IMR-90 (cell line): ENCODE measurements at regions not wholly inside any gene's neighbourhood (a gene's known extent, or its start where the extent isn't known, plus 50 kb on each side); places are given as distances from the start of the nearest gene placed in this dataset.

ENCODE experiments used
- ATAC-seq: fragments of 200-7000 bp; cut with Tn5 transposase; 2 replicates; pipeline ENCODE4 v1.9.1; 2020; ENCODE audit warnings: low read depth, mild to moderate bottlenecking, moderate library complexity
- BruUV-seq: library from RNA; stranded (reverse); fragments of 400-500 nt; replicated peaks from 2 replicates; lab custom pipeline; 2021; lab: Mats Ljungman, UMichigan
- CTCF ChIA-PET: fragments of 300-600 bp; formaldehyde crosslinking; extraction: SDS; loops from one replicate; lab custom pipeline; 2021; ENCODE audit warnings: antibody characterized with exemption; lab: Yijun Ruan, JAX
- POLR2A ChIA-PET: fragments of 300-600 bp; sonication (Branson Sonifier 250); formaldehyde crosslinking; loops from one replicate; lab custom pipeline; 2022; ENCODE audit warnings: antibody characterized with exemption; ENCODE audit not compliant: unreplicated experiment; lab: Charles Lee
- DNase-seq: peaks from one replicate; pipeline ENCODE4 v3.0.0; 2013
- H2AFZ ChIP-seq: replicated peaks from 2 replicates; pipeline ENCODE3; 2013; ENCODE audit warnings: low read length, mild to moderate bottlenecking; ENCODE audit not compliant: poor library complexity
- H2AK5ac ChIP-seq: 2 replicates; pipeline ENCODE4 v1.6.1; 2013; ENCODE audit warnings: low read depth, low read length, inconsistent platforms
- H2AK9ac ChIP-seq: replicated peaks from 2 replicates; pipeline ENCODE3; 2013; ENCODE audit warnings: mild to moderate bottlenecking, low read depth, low read length, moderate library complexity; ENCODE audit not compliant: poor library complexity
- H2BK120ac ChIP-seq: 2 replicates; pipeline ENCODE4 v1.6.1; 2013; ENCODE audit warnings: low read depth, low read length, inconsistent platforms
- H2BK15ac ChIP-seq: 3 replicates; pipeline ENCODE4 v1.6.1; 2013; ENCODE audit warnings: low read depth, low read length, inconsistent platforms
- H2BK20ac ChIP-seq: 2 replicates; pipeline ENCODE4 v1.6.1; 2013; ENCODE audit warnings: low read depth, mild to moderate bottlenecking, inconsistent platforms, low read length, moderate library complexity
- H2BK5ac ChIP-seq: 2 replicates; pipeline ENCODE4 v1.6.1; 2013; ENCODE audit warnings: mild to moderate bottlenecking, low read depth, low read length, inconsistent platforms; ENCODE audit not compliant: poor library complexity, severe bottlenecking
- H3K14ac ChIP-seq: replicated peaks from 2 replicates; pipeline ENCODE4 v1.6.1; 2013; ENCODE audit warnings: low read depth, low read length, inconsistent platforms
- H3K18ac ChIP-seq: 2 replicates; pipeline ENCODE4 v1.6.1; 2013; ENCODE audit warnings: low read depth, low read length, control low read depth
- H3K23ac ChIP-seq: 2 replicates; pipeline ENCODE4 v1.6.1; 2013; ENCODE audit warnings: low read depth, low read length, inconsistent platforms
- H3K27ac ChIP-seq: 2 replicates; pipeline ENCODE4 v1.5.1; 2013; ENCODE audit warnings: mild to moderate bottlenecking, control low read depth, low read length; ENCODE audit not compliant: insufficient read depth
- H3K27me3 ChIP-seq: 2 replicates; pipeline ENCODE4 v1.6.1; 2013; ENCODE audit warnings: low read length; ENCODE audit not compliant: control insufficient read depth, insufficient read depth
- H3K36me3 ChIP-seq: 2 replicates; pipeline ENCODE4 v1.6.1; 2013; ENCODE audit warnings: low read length, mixed read lengths; ENCODE audit not compliant: control insufficient read depth, insufficient read depth
- H3K4ac ChIP-seq: 2 replicates; pipeline ENCODE4 v1.6.1; 2013; ENCODE audit warnings: low read depth, low read length, inconsistent platforms
- H3K4me1 ChIP-seq: 2 replicates; pipeline ENCODE4 v1.6.1; 2013; ENCODE audit warnings: low read length, mixed read lengths; ENCODE audit not compliant: control insufficient read depth, insufficient read depth
- H3K4me2 ChIP-seq: 2 replicates; pipeline ENCODE4 v1.6.1; 2013; ENCODE audit warnings: low read depth, mild to moderate bottlenecking, control low read depth, low read length, moderate library complexity
- H3K4me3 ChIP-seq: 2 replicates; pipeline ENCODE4 v1.5.1; 2013; ENCODE audit warnings: low read depth, mild to moderate bottlenecking, control low read depth, low read length, moderate library complexity; ENCODE audit not compliant: insufficient read depth
- H3K56ac ChIP-seq: 2 replicates; pipeline ENCODE4 v1.6.1; 2013; ENCODE audit warnings: low read length, inconsistent platforms; ENCODE audit not compliant: insufficient read depth; ENCODE audit errors: extremely low read depth
- H3K79me1 ChIP-seq, 2 experiments: 2 replicates each; pipeline ENCODE4 v1.6.1; 2013; ENCODE audit warnings: low read length in 2 of 2, inconsistent platforms in 1 of 2, low read depth in 1 of 2
- H3K9ac ChIP-seq: 2 replicates; pipeline ENCODE4 v1.6.1; 2013; ENCODE audit warnings: low read depth, low read length, control low read depth
- H3K9me1 ChIP-seq: 2 replicates; pipeline ENCODE4 v1.6.1; 2013; ENCODE audit warnings: low read length, inconsistent platforms; ENCODE audit not compliant: insufficient read depth
- H3K9me3 ChIP-seq: 2 replicates; pipeline ENCODE4 v1.6.1; 2013; ENCODE audit warnings: low read length; ENCODE audit not compliant: control insufficient read depth, insufficient read depth
- H4K20me1 ChIP-seq: 2 replicates; pipeline ENCODE4 v1.6.1; 2013; ENCODE audit warnings: low read length, inconsistent platforms; ENCODE audit not compliant: insufficient read depth
- H4K5ac ChIP-seq: 2 replicates; pipeline ENCODE4 v1.6.1; 2013; ENCODE audit warnings: mild to moderate bottlenecking, low read depth, low read length, control low read depth
- H4K8ac ChIP-seq, 2 experiments: 2 replicates each; pipeline ENCODE4 v1.6.1; 2013; ENCODE audit warnings: low read depth in 2 of 2, low read length in 2 of 2, control low read depth in 1 of 2, inconsistent platforms in 1 of 2
- H4K91ac ChIP-seq: 2 replicates; pipeline ENCODE4 v1.6.1; 2013; ENCODE audit warnings: low read depth, low read length, inconsistent platforms; ENCODE audit not compliant: insufficient read depth
- BHLHE40 ChIP-seq: fragments of 150-350 bp; IDR thresholded peaks from 2 replicates; pipeline ENCODE4 v1.6.1; 2016; ENCODE audit warnings: mild to moderate bottlenecking, low read depth, low read length
- MAFK ChIP-seq: IDR thresholded peaks from 2 replicates; pipeline ENCODE4 v1.6.1; 2012; ENCODE audit warnings: low read depth, low read length, improper control_type of control experiment
- NFE2L2 ChIP-seq: fragments of 150-350 bp; IDR thresholded peaks from 2 replicates; pipeline ENCODE4 v1.6.1; 2016; ENCODE audit warnings: low read depth, mild to moderate bottlenecking, low read length
- RCOR1 ChIP-seq: IDR thresholded peaks from 2 replicates; pipeline ENCODE4 v1.6.1; 2012; ENCODE audit warnings: mild to moderate bottlenecking, low read length, improper control_type of control experiment; ENCODE audit not compliant: insufficient replicate concordance
- WGBS, 2 experiments: methylation state at CpG; one replicate each; pipeline versions ENCODE4 v1.1.5 to v1.1.7; 2013; ENCODE audit warnings: missing lambda C conversion rate in 2 of 2; ENCODE audit not compliant: insufficient read length in 1 of 2; ENCODE audit errors: extremely low coverage in 2 of 2; 5-methylcytosine and 5-hydroxymethylcytosine counted together
- dilution Hi-C: fragments of 300-500 bp; cut with HindIII; formaldehyde crosslinking; loops from one replicate; pipeline ENCODE4 v1.14.3; 2018; ENCODE audit warnings: low sequenced_read_pairs; ENCODE audit not compliant: unreplicated experiment
- in situ Hi-C: fragments of 300-500 bp; cut with MboI; formaldehyde crosslinking; loops from 3 replicates; pipeline ENCODE4 v1.14.3; 2019; ENCODE audit warnings: low sequenced_read_pairs, inconsistent platforms, mixed read lengths
- intact Hi-C: fragments of 100-400 bp; cut with micrococcal nuclease; formaldehyde crosslinking; loops from 2 replicates; pipeline ENCODE4 v1.10.0; 2022

DNA sequence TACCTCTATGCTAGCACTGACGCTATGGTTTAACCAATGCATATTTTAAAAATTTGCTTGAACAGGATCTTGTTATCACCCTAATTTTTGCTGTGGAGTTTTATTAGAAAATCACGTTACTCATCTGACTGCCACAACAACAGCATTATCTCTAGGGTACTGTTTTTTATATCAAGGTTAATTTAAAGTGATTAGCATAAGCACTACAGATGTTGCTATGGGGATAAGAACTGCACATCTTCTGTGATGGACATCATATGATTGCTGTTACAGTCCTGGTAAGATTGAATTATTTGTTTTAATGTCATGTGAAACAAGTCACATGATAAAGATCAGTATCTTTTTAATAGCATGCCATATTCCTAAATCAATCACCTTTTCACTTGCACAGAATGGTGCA, 492.2 kb upstream of the ROBO2 start:
- no peak overlapping the region for H2AK9ac ChIP-seq
- H3K4ac ChIP-seq, result no peak overlapping the region
- H2AK5ac ChIP-seq, result no peak overlapping the region
- no peak overlapping the region for H3K18ac ChIP-seq
- H4K20me1 ChIP-seq, result no peaks in the 10 kb centered on the region
- ChIA-PET POLR2A (no interaction called here), CTCF (interaction anchor here (0.9 to 1.1 kb wide), 2 partner anchors 13 to 72 kb away, joined by 3 read pairs; no protein-coding TSS in a partner anchor)
- no peak overlapping the region for H2BK15ac ChIP-seq
- no peak overlapping the region for H4K8ac ChIP-seq
- no peak overlapping the region for H3K27ac ChIP-seq
- dilution Hi-C loops, result no loop called here
- no peak overlapping the region for H2AFZ ChIP-seq
- no peak overlapping the region for H3K9ac ChIP-seq
- H3K27me3 ChIP-seq, result no peaks in the 10 kb centered on the region
- no peak overlapping the region for H4K5ac ChIP-seq
- BruUV-seq, result no TSS peak
- no peaks in the 10 kb centered on the region for H3K79me1 ChIP-seq
- H3K36me3 ChIP-seq, result no peaks in the 10 kb centered on the region
- H3K9me3 ChIP-seq, result no peaks in the 10 kb centered on the region; the same call in 1 of the 2 replicates
- H3K56ac ChIP-seq, result no peak overlapping the region
- H2BK120ac ChIP-seq, result no peak overlapping the region
- H2BK5ac ChIP-seq, result no peak overlapping the region
- H3K4me1 ChIP-seq, result no peaks in the 10 kb centered on the region
- no peak overlapping the region for H3K23ac ChIP-seq
- no peak overlapping the region for H3K4me3 ChIP-seq
- no peaks in the 10 kb centered on the region for H3K9me1 ChIP-seq
- no peak overlapping the region for H3K4me2 ChIP-seq
- no peak overlapping the region for H2BK20ac ChIP-seq
- intact Hi-C loops, result no loop called here
- in situ Hi-C loops, result no loop called here
- WGBS, 2 experiments, result no CpG with 5 or more reads among the region's 2 CpGs
- no peak for TF ChIP-seq RCOR1
- TF ChIP-seq NFE2L2, result no peak
- TF ChIP-seq MAFK, result no peak
- no peak for TF ChIP-seq BHLHE40
- ATAC-seq (no peak), DNase-seq (no peak)
- H3K14ac ChIP-seq, result no peak overlapping the region
- no peak overlapping the region for H4K91ac ChIP-seq
